Erythroblast (primary cell): ENCODE measurements at regions not wholly inside any gene's neighbourhood (a gene's known extent, or its start where the extent isn't known, plus 50 kb on each side); places are given as distances from the start of the nearest gene placed in this dataset.

Experiments used
- GATA1 ChIP-seq: IDR thresholded peaks from 2 replicates; pipeline ENCODE4 v1.6.1; 2011; ENCODE audit warnings: low read depth, mild to moderate bottlenecking, control low read depth, low read length, moderate library complexity
- POLR2A ChIP-seq: IDR thresholded peaks from 2 replicates; pipeline ENCODE4 v1.6.1; 2011; ENCODE audit warnings: mild to moderate bottlenecking, low read length

DNA sequence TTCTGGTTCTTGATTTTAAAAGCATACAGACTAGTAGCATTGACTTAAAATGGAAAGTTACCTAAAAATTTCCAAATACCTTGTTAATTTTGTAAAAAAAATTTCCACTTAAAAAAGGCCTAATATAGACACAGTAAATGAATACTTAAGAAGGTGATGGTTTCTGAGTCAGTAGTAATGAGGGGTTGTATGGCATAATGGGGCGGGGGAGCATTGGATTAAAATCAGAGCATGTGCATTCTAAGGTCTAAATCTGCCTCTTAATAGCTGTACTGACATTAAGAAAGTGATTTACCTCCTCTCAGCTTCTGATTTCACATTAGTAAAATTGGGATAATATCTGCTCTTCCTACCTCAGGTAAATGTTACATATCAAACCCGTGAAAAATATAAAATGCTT lies 446.5 kb downstream of the AASDHPPT start:
- TF ChIP-seq POLR2A: no peak
- TF ChIP-seq GATA1: no peak
